ENCODE measurements at regions not wholly inside any gene's neighbourhood (a gene's known extent, or its start where the extent isn't known, plus 50 kb on each side); places are given as distances from the start of the nearest gene placed in this dataset.
A peak's percentile ranks its signal among the peaks of the same experiment; 100 is the strongest.

GRCh38 chr1:22352896-22353295 is 98.8 kb upstream of the ZBTB40 start:
- WGBS, 2 donors = 90 to 93% methylated on average over 7 of the region's 7 CpGs
- Histone ChIP-seq H3K4me3 (no peak overlapping the region), H3K27me3 (no peaks in the 10 kb centered on the region), H3K4me1 (peaks cover 15% of the 10 kb centered on the region), H3K36me3 (replicated peaks in 1 of 2; ENCODE audit: insufficient read depth in 1 of 2, low read depth in 2 of 2) (no peaks in the 10 kb centered on the region), H3K9me3 (no peaks in the 10 kb centered on the region), H3K27ac (no peak overlapping the region)
- TF ChIP-seq POLR2A (IDR thresholded peaks at IDR 0.05) (no peak), CTCF (IDR thresholded peaks at IDR 0.05) (no peak)
- ATAC-seq (no peak), DNase-seq (no peak)
- intact Hi-C loops (cut with DNase I) = no loop called here

GRCh38 chr1:22359427-22359826 is 92.2 kb upstream of the ZBTB40 start:
- H3K4me3 ChIP-seq = no peak overlapping the region
- peak in 3 of 4 donors; percentile 39 to 56 (median 53) for DNase-seq
- ATAC-seq = peak; percentile 63
- H3K36me3 ChIP-seq (replicated peaks in 1 of 2; ENCODE audit: insufficient read depth in 1 of 2, low read depth in 2 of 2) = no peaks in the 10 kb centered on the region
- WGBS, 2 donors = 45 to 48% methylated on average over 4 of the region's 4 CpGs
- H3K9me3 ChIP-seq = no peaks in the 10 kb centered on the region
- H3K27me3 ChIP-seq = no peaks in the 10 kb centered on the region
- TF ChIP-seq POLR2A (IDR thresholded peaks at IDR 0.05) = no peak
- no peak for TF ChIP-seq CTCF (IDR thresholded peaks at IDR 0.05)
- H3K4me1 ChIP-seq = peaks cover 8% of the 10 kb centered on the region
- H3K27ac ChIP-seq = no peak overlapping the region
- intact Hi-C loops (cut with DNase I) = no loop called here

- DNase-seq (no peak), ATAC-seq (no peak)
- intact Hi-C loops (cut with DNase I) = no loop called here
- no peak overlapping the region for H3K4me3 ChIP-seq
- H3K9me3 ChIP-seq = no peaks in the 10 kb centered on the region
- no peaks in the 10 kb centered on the region for H3K36me3 ChIP-seq (replicated peaks in 1 of 2; ENCODE audit: insufficient read depth in 1 of 2, low read depth in 2 of 2)
- 53 to 66% methylated on average over 6 of the region's 6 CpGs for WGBS, 2 donors
- H3K27me3 ChIP-seq = no peaks in the 10 kb centered on the region
- no peak for TF ChIP-seq POLR2A (IDR thresholded peaks at IDR 0.05)
- no peak for TF ChIP-seq CTCF (IDR thresholded peaks at IDR 0.05)
- peaks cover 8% of the 10 kb centered on the region for H3K4me1 ChIP-seq
- H3K27ac ChIP-seq = no peak overlapping the region
These were observed 88.8 kb upstream of the ZBTB40 start for GRCh38 chr1:22362626-22363402.

GRCh38 chr1:22363403-22364325 is 88.0 kb upstream of the ZBTB40 start:
- Histone ChIP-seq H3K4me1 (peaks cover 8% of the 10 kb centered on the region), H3K9me3 (no peaks in the 10 kb centered on the region), H3K4me3 (no peak overlapping the region), H3K36me3 (replicated peaks in 1 of 2; ENCODE audit: insufficient read depth in 1 of 2, low read depth in 2 of 2) (no peaks in the 10 kb centered on the region), H3K27me3 (no peaks in the 10 kb centered on the region), H3K27ac (no peak overlapping the region)
- intact Hi-C loops (cut with DNase I) = no loop called here
- DNase-seq (no peak), ATAC-seq (no peak)
- WGBS, 2 donors = 77 to 82% methylated on average over 13 of the region's 13 CpGs
- no peak for TF ChIP-seq POLR2A (IDR thresholded peaks at IDR 0.05)
- TF ChIP-seq CTCF (IDR thresholded peaks at IDR 0.05) = no peak
